Fibroblast of lung (primary cell): ENCODE measurements at regions not wholly inside any gene's neighbourhood (a gene's known extent, or its start where the extent isn't known, plus 50 kb on each side); places are given as distances from the start of the nearest gene placed in this dataset.

Experiments
- CTCF ChIP-seq, 2 donors: IDR thresholded peaks in 1 of 2; conservative IDR thresholded peaks in 1 of 2; 1 replicate in 1 of 2; 2 replicates in 1 of 2; pipeline ENCODE4 v1.5.1; 2011 to 2012; ENCODE audit warnings: low read length in 2 of 2, control low read depth in 1 of 2, inconsistent platforms in 1 of 2, low read depth in 1 of 2, mild to moderate bottlenecking in 1 of 2
- EZH2 ChIP-seq: IDR thresholded peaks from 2 replicates; pipeline ENCODE4 v1.5.1; 2012; ENCODE audit warnings: low read length, control low read depth, mild to moderate bottlenecking; ENCODE audit errors: missing control alignments

- no peak for TF ChIP-seq CTCF (conservative IDR thresholded peaks at IDR 0.05 in 1 of 2, IDR thresholded peaks at IDR 0.05 in 1 of 2; ENCODE audit: low read depth in 1 of 2, low read length in 2 of 2)
- no peak for TF ChIP-seq EZH2
Measured at GRCh38 chr7:121666306-121666705, 206.7 kb upstream of the PTPRZ1 start.
